Omental fat pad (tissue), 3 donors: ENCODE measurements at regions not wholly inside any gene's neighbourhood (a gene's known extent, or its start where the extent isn't known, plus 50 kb on each side); places are given as distances from the start of the nearest gene placed in this dataset.
A peak's percentile ranks its signal among the peaks of the same experiment; 100 is the strongest.

Experiments
- ATAC-seq: fragments of 150-250 bp; one replicate; pipeline ENCODE4 v1.9.1; 2016; ENCODE audit warnings: mild to moderate bottlenecking, moderate library complexity; ENCODE audit not compliant: low FRiP score
- DNase-seq: peaks from one replicate; pipeline ENCODE4 v3.0.0-alpha.2; 2019; ENCODE audit warnings: low spot score
- CTCF ChIP-seq, 3 donors: fragments of 450-650 bp; IDR thresholded peaks; one replicate each; pipeline ENCODE4 v1.5.1; 2016 to 2017; ENCODE audit warnings: antibody characterized with exemption in 3 of 3, mild to moderate bottlenecking in 3 of 3, moderate library complexity in 2 of 3

DNA sequence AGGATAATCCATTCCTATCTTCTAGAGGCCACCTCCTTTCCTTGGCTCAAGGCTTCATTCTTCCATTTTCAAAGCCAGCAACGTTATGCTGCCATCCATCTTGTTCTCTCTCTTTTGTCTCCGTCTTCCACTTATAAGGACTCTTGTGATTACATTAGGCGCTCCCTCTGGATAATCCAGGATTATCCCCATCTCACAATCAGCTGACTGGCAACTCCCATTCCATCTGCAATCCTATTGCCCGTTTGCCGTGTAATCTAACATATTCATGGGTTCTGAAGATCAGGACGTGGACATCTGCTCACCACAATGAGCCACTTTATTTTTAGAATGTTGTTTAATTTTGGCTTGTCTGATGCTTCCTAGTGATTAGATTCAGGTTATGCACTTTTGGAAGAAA lies 89.3 kb downstream of the EBNA1BP2 start:
- no peak for TF ChIP-seq CTCF (IDR thresholded peaks at IDR 0.05)
- DNase-seq, result no peak
- ATAC-seq, result no peak

DNA sequence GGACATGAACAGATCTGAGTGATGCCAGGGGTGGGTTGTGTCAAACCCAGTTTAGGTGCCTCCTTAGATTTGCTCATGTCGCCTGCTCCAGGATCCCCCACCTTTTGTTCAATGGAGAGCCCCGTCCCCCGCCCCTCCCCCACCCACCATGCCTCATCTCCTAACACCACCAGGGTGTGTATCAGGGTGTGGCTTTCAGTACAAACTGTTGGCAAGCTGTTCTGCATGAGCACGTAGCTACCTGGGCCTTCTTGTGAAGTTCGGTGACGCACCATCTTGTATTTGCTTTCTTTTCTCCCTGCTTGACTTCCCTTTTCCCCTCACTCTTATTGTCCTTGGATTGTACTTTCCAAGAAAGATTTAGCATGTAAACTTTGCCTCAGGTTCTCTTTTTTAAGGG lies 94.8 kb downstream of the EBNA1BP2 start:
- DNase-seq (no peak), ATAC-seq (no peak)
- no peak for TF ChIP-seq CTCF (IDR thresholded peaks at IDR 0.05)

DNA sequence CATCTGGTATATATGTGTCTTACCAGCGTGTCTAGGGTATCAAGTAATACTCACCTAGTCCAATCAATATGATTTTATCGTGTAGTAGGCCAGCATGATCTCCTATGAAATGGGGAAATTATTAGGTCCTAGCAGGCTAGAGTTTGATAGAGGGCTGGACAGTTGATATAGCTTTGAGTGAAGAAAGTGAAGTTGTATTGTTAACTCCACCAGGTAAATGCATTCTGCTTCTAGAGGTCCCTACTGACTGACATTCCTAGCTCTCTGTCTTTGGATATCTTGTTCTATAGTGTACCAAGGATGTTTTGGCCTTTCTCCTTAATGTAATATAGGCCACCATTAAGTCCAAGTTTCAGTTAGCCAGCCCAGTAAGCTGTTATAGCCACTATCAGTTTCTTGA lies 97.4 kb downstream of the EBNA1BP2 start:
- DNase-seq, result no peak

GRCh38 chr1:43074244-43074643 lies 97.8 kb downstream of the EBNA1BP2 start:
- no peak for TF ChIP-seq CTCF (IDR thresholded peaks at IDR 0.05)
- no peak for ATAC-seq
- DNase-seq, result no peak

More for the DNA sequence above, 97.4 kb downstream of the EBNA1BP2 start:
- TF ChIP-seq CTCF (IDR thresholded peaks at IDR 0.05), result no peak
- no peak for ATAC-seq

- peak in 2 of 3 donors; percentile 54 to 92 for TF ChIP-seq CTCF (IDR thresholded peaks at IDR 0.05)
- DNase-seq (peak; percentile 61), ATAC-seq (no peak)
These were observed 98.4 kb downstream of the EBNA1BP2 start for GRCh38 chr1:43073490-43074230.

GRCh38 chr1:43072314-43072713 lies 99.8 kb downstream of the EBNA1BP2 start:
- TF ChIP-seq CTCF (IDR thresholded peaks at IDR 0.05), result no peak
- DNase-seq (no peak), ATAC-seq (no peak)

DNA sequence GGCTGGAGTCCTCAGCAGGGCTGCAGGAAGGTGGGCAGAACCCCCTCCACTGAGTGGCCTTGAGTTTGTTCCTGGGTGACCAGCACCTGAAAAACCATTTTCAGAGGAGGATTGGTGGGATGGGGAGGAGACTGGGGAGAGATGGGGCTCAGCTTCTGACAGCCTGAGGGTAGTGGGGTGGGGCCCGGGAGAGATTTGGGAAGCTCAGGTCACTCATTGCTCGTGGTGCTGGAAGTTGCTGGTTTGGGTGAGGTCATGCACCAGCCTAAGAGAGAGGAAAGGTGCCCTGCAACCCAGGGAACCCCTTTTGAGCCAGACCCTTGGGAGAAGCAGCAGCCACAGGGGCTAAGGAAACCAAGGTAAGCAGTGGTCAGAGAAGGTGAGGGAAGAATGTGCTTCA lies 100.8 kb downstream of the EBNA1BP2 start:
- ATAC-seq (no peak), DNase-seq (no peak)
- TF ChIP-seq CTCF (IDR thresholded peaks at IDR 0.05), result no peak
